Upper lobe of left lung (tissue), 4 donors: ENCODE measurements at regions not wholly inside any gene's neighbourhood (a gene's known extent, or its start where the extent isn't known, plus 50 kb on each side); places are given as distances from the start of the nearest gene placed in this dataset.

ENCODE experiments used
- EP300 ChIP-seq, 4 donors: sonication (generic); formaldehyde crosslinking; IDR thresholded peaks; one replicate each; pipeline ENCODE4 v1.5.1; 2017; ENCODE audit warnings: antibody characterized with exemption in 4 of 4, control low read depth in 2 of 4
- POLR2A ChIP-seq, 4 donors: fragments of 450-650 bp; IDR thresholded peaks; one replicate each; pipeline ENCODE4 v1.5.1; 2016 to 2017; ENCODE audit warnings: antibody characterized with exemption in 4 of 4, mild to moderate bottlenecking in 2 of 4
- POLR2AphosphoS5 ChIP-seq, 2 donors: sonication (generic); formaldehyde crosslinking; IDR thresholded peaks; one replicate each; pipeline ENCODE4 v1.5.1; 2017; ENCODE audit warnings: antibody characterized with exemption in 2 of 2
- TF ChIP-seq, protein P1 (sequence below), 6 experiments: fragments of 450-650 bp in 4 of 6; fragments of 200-600 bp in 2 of 6; sonication (generic) in 2 of 6; IDR thresholded peaks; one replicate each; pipeline ENCODE4 v1.5.1; 2016 to 2019; ENCODE audit warnings: antibody characterized with exemption in 6 of 6

- TF ChIP-seq, protein P1, sequence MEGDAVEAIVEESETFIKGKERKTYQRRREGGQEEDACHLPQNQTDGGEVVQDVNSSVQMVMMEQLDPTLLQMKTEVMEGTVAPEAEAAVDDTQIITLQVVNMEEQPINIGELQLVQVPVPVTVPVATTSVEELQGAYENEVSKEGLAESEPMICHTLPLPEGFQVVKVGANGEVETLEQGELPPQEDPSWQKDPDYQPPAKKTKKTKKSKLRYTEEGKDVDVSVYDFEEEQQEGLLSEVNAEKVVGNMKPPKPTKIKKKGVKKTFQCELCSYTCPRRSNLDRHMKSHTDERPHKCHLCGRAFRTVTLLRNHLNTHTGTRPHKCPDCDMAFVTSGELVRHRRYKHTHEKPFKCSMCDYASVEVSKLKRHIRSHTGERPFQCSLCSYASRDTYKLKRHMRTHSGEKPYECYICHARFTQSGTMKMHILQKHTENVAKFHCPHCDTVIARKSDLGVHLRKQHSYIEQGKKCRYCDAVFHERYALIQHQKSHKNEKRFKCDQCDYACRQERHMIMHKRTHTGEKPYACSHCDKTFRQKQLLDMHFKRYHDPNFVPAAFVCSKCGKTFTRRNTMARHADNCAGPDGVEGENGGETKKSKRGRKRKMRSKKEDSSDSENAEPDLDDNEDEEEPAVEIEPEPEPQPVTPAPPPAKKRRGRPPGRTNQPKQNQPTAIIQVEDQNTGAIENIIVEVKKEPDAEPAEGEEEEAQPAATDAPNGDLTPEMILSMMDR (IDR thresholded peaks at IDR 0.05) = no peak
- TF ChIP-seq POLR2AphosphoS5 (IDR thresholded peaks at IDR 0.05) (no peak), EP300 (IDR thresholded peaks at IDR 0.05) (no peak), POLR2A (IDR thresholded peaks at IDR 0.05) (no peak)
Measured at GRCh38 chr1:175245324-175245723, 52.7 kb upstream of the KIAA0040 start.
